Esophagus muscularis mucosa (tissue), 3 donors: ENCODE measurements at regions not wholly inside any gene's neighbourhood (a gene's known extent, or its start where the extent isn't known, plus 50 kb on each side); places are given as distances from the start of the nearest gene placed in this dataset.

Experiments used
- POLR2AphosphoS5 ChIP-seq, 2 donors: sonication (generic); formaldehyde crosslinking; IDR thresholded peaks; one replicate each; pipeline ENCODE4 v1.6.1; 2017; ENCODE audit warnings: antibody characterized with exemption in 2 of 2
- TF ChIP-seq, protein P1 (sequence below), 3 experiments: fragments of 200-600 bp in 2 of 3; fragments of 450-650 bp in 1 of 3; sonication (generic) in 2 of 3; IDR thresholded peaks; one replicate each; pipeline ENCODE4 v1.5.1; 2017 to 2019; ENCODE audit warnings: antibody characterized with exemption in 3 of 3, mild to moderate bottlenecking in 2 of 3, moderate library complexity in 1 of 3

DNA sequence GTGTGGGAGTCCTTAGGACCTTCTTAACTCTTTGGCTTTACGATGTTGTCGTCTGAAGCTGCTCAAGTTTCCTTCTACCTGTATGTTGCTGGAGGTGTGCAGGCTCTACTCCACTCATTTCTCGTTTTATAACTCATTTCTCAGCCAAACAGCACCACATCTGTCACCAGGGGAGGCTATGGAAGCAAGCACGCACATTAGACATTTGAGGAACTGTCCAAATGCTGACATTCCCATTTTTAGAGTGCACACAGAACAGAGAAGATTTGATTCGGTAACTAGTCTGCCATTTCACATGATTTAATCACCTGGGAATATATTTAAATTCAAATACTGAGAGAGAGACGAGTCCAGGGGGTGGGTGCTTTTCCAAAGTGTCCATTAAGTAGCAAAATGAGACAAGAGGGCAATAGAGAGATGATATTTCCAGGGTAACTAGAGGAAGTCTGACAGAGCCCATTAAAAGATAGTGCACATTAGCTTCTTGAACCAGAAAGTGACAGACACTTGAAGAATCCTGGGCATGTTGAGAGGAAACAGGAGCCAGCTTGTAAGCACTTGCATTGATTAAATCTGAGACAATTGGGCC lies 793.3 kb downstream of the TDRD15 start:
- TF ChIP-seq, protein P1, sequence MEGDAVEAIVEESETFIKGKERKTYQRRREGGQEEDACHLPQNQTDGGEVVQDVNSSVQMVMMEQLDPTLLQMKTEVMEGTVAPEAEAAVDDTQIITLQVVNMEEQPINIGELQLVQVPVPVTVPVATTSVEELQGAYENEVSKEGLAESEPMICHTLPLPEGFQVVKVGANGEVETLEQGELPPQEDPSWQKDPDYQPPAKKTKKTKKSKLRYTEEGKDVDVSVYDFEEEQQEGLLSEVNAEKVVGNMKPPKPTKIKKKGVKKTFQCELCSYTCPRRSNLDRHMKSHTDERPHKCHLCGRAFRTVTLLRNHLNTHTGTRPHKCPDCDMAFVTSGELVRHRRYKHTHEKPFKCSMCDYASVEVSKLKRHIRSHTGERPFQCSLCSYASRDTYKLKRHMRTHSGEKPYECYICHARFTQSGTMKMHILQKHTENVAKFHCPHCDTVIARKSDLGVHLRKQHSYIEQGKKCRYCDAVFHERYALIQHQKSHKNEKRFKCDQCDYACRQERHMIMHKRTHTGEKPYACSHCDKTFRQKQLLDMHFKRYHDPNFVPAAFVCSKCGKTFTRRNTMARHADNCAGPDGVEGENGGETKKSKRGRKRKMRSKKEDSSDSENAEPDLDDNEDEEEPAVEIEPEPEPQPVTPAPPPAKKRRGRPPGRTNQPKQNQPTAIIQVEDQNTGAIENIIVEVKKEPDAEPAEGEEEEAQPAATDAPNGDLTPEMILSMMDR (IDR thresholded peaks at IDR 0.05): no peak
- no peak for TF ChIP-seq POLR2AphosphoS5 (IDR thresholded peaks at IDR 0.05)
